ENCODE measurements at regions not wholly inside any gene's neighbourhood (a gene's known extent, or its start where the extent isn't known, plus 50 kb on each side); places are given as distances from the start of the nearest gene placed in this dataset.

- no peak for TF ChIP-seq CTCF (IDR thresholded peaks at IDR 0.05)
- no peak for TF ChIP-seq POLR2A (IDR thresholded peaks at IDR 0.05)
Measured at GRCh38 chr1:38250356-38250755, 203.8 kb upstream of the POU3F1 start.

Measured in adrenal gland (tissue), 5 donors.